ENCODE measurements at regions not wholly inside any gene's neighbourhood (a gene's known extent, or its start where the extent isn't known, plus 50 kb on each side); places are given as distances from the start of the nearest gene placed in this dataset.

DNA sequence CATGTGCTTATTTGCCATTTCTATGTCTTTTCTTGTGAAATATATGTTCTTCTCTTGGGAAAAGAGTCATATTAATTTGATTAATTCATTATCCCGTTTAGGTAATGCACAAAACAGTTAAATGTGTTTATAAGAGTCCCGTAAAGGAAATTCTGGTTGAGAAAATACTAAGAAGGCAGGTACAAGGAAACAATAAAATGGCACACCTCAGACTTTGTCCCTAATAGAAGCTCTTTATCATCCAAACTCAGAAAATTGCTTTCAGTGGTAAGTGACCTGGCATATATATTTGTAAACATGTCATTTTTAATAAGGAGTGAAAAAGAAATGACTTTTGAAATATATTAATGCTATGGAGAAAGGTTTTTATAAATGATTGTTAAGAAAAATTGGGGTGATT is 540.5 kb upstream of the CITED2 start:
- no peaks in the 10 kb centered on the region for H3K9me3 ChIP-seq (ENCODE audit: insufficient read depth, low read length)
- no peak overlapping the region for H3K9ac ChIP-seq (ENCODE audit: low read length)
- no peaks in the 10 kb centered on the region for H3K36me3 ChIP-seq (ENCODE audit: low read length)
- no peaks in the 10 kb centered on the region for H3K79me2 ChIP-seq (ENCODE audit: insufficient read depth, low read length)
- no peaks in the 10 kb centered on the region for H3K9me2 ChIP-seq (replicated peaks; ENCODE audit: insufficient read depth, low read length)
- no peak overlapping the region for H3K4me2 ChIP-seq (ENCODE audit: low read depth, low read length, poor library complexity, severe bottlenecking)
- no peaks in the 10 kb centered on the region for H3F3A ChIP-seq (ENCODE audit: insufficient read depth)
- TF ChIP-seq, protein P1, sequence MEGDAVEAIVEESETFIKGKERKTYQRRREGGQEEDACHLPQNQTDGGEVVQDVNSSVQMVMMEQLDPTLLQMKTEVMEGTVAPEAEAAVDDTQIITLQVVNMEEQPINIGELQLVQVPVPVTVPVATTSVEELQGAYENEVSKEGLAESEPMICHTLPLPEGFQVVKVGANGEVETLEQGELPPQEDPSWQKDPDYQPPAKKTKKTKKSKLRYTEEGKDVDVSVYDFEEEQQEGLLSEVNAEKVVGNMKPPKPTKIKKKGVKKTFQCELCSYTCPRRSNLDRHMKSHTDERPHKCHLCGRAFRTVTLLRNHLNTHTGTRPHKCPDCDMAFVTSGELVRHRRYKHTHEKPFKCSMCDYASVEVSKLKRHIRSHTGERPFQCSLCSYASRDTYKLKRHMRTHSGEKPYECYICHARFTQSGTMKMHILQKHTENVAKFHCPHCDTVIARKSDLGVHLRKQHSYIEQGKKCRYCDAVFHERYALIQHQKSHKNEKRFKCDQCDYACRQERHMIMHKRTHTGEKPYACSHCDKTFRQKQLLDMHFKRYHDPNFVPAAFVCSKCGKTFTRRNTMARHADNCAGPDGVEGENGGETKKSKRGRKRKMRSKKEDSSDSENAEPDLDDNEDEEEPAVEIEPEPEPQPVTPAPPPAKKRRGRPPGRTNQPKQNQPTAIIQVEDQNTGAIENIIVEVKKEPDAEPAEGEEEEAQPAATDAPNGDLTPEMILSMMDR (IDR thresholded peaks at IDR 0.05; ENCODE audit: insufficient read depth, low read length, poor library complexity, severe bottlenecking), result no peak
- no peak for TF ChIP-seq EZH2phosphoT487 (conservative IDR thresholded peaks at IDR 0.05; ENCODE audit: low read length)
- no peaks in the 10 kb centered on the region for H4K20me1 ChIP-seq (ENCODE audit: low read depth, low read length)
- no peaks in the 10 kb centered on the region for H3K27me3 ChIP-seq (ENCODE audit: low read length)
- H2AFZ ChIP-seq (ENCODE audit: low read depth, low read length, severe bottlenecking), result no peak overlapping the region
- no peak overlapping the region for H3K4me3 ChIP-seq (ENCODE audit: insufficient read depth, low read length, poor library complexity, severe bottlenecking)
- H3K27ac ChIP-seq (ENCODE audit: low read depth, low read length), result no peak overlapping the region

DNA sequence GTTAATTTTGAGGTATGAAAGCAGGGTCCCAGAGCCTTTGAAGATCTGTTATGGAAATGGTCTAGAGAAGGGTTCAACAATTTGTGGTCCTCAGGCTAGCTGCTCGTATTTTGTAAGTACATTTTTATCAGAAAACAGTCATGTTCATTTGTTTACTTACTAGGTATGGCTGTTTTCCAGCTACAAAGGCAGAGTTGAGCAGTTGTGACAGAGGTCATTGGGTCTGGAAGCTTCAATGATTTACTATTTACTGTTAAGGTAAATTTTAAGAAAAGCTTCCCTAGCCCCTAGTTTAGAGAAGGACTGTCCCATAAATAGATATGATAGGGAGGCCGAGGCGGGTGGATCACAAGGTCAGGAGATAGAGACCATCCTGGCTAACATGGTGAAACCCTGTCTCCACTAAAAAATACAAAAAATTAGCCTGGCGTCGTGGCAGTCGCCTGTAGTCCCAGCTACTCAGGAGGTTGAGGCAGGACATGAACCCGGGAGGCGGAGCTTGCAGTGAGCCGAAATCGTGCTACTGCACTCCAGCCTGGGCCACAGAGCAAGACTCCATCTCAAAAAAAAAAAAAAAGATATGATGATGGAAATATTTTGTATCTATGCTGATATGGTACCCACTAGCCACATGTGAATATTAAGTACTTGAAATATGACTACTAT is 538.4 kb upstream of the CITED2 start:
- Histone ChIP-seq H3K27ac (ENCODE audit: low read depth, low read length) (no peak overlapping the region), H3K4me3 (ENCODE audit: insufficient read depth, low read length, poor library complexity, severe bottlenecking) (no peak overlapping the region), H3K79me2 (ENCODE audit: insufficient read depth, low read length) (no peaks in the 10 kb centered on the region), H2AFZ (ENCODE audit: low read depth, low read length, severe bottlenecking) (no peak overlapping the region), H3K27me3 (ENCODE audit: low read length) (no peaks in the 10 kb centered on the region), H4K20me1 (ENCODE audit: low read depth, low read length) (no peaks in the 10 kb centered on the region), H3K9me2 (replicated peaks; ENCODE audit: insufficient read depth, low read length) (no peaks in the 10 kb centered on the region), H3K4me2 (ENCODE audit: low read depth, low read length, poor library complexity, severe bottlenecking) (no peak overlapping the region), H3F3A (ENCODE audit: insufficient read depth) (no peaks in the 10 kb centered on the region), H3K9ac (ENCODE audit: low read length) (no peak overlapping the region), H3K36me3 (ENCODE audit: low read length) (no peaks in the 10 kb centered on the region), H3K9me3 (ENCODE audit: insufficient read depth, low read length) (no peaks in the 10 kb centered on the region)
- TF ChIP-seq, protein P1 (IDR thresholded peaks at IDR 0.05; ENCODE audit: insufficient read depth, low read length, poor library complexity, severe bottlenecking), result no peak
- no peak for TF ChIP-seq EZH2phosphoT487 (conservative IDR thresholded peaks at IDR 0.05; ENCODE audit: low read length)

DNA sequence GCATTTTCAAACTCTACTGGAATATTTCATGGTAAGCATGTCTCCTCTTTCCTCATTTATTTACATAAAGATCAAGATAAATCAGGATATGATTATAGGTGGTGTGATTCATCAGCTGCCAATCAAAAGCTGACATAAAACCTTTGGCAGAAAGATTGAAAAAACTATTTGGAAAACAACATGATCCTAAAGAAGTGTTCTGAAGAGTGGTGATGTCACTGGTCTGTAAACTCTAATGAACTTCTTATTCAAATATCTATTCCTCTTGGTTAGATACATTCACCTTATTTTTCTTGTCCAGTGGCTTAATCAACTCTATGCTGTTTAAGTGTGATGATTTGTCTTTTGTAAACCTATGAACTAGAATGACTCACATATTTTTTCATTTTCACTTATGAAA is 535.5 kb upstream of the CITED2 start:
- H3K4me2 ChIP-seq (ENCODE audit: low read depth, low read length, poor library complexity, severe bottlenecking), result no peak overlapping the region
- H3K9me3 ChIP-seq (ENCODE audit: insufficient read depth, low read length), result no peaks in the 10 kb centered on the region
- no peaks in the 10 kb centered on the region for H4K20me1 ChIP-seq (ENCODE audit: low read depth, low read length)
- no peak overlapping the region for H3K4me3 ChIP-seq (ENCODE audit: insufficient read depth, low read length, poor library complexity, severe bottlenecking)
- TF ChIP-seq EZH2phosphoT487 (conservative IDR thresholded peaks at IDR 0.05; ENCODE audit: low read length), result no peak
- no peak overlapping the region for H2AFZ ChIP-seq (ENCODE audit: low read depth, low read length, severe bottlenecking)
- no peaks in the 10 kb centered on the region for H3K36me3 ChIP-seq (ENCODE audit: low read length)
- H3K9ac ChIP-seq (ENCODE audit: low read length), result no peak overlapping the region
- H3K79me2 ChIP-seq (ENCODE audit: insufficient read depth, low read length), result no peaks in the 10 kb centered on the region
- H3F3A ChIP-seq (ENCODE audit: insufficient read depth), result no peaks in the 10 kb centered on the region
- no peak overlapping the region for H3K27ac ChIP-seq (ENCODE audit: low read depth, low read length)
- no peaks in the 10 kb centered on the region for H3K27me3 ChIP-seq (ENCODE audit: low read length)
- H3K9me2 ChIP-seq (replicated peaks; ENCODE audit: insufficient read depth, low read length), result no peaks in the 10 kb centered on the region

DNA sequence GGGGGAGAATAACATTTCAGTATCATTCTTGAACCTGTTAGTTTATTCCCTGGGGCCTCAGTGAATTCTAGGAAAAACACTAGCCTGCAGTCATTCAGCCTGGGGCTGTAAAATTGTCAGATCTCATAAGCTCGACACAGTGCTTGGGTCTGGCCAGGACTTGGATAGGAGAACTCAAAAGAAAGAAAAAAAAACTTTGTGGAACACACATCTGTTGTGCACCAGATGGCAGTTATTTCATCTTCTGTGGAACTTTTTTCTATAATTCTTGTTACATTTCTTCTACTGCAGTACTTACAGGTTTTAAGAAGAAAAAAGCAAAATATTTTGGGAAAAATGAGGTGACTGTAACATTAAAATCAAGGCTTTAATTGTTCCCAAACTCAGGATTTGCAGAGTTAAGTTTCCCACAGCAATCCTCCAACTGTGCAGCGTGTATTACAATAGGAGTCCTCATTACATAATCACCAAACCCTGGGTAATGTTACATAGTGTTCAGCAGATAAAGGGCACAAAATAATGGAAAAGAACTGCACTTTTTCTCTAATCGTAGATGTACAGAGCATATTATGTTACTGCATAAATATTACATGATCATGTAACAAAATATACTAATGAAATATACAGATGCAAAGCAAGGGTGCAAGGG is 531.1 kb upstream of the CITED2 start:
- Histone ChIP-seq H3K9me3 (ENCODE audit: insufficient read depth, low read length) (no peaks in the 10 kb centered on the region), H3K27me3 (ENCODE audit: low read length) (no peaks in the 10 kb centered on the region), H3K4me2 (ENCODE audit: low read depth, low read length, poor library complexity, severe bottlenecking) (no peak overlapping the region), H3K4me3 (ENCODE audit: insufficient read depth, low read length, poor library complexity, severe bottlenecking) (no peak overlapping the region), H3K9me2 (replicated peaks; ENCODE audit: insufficient read depth, low read length) (no peaks in the 10 kb centered on the region), H4K20me1 (ENCODE audit: low read depth, low read length) (no peaks in the 10 kb centered on the region), H3K27ac (ENCODE audit: low read depth, low read length) (no peak overlapping the region), H3K79me2 (ENCODE audit: insufficient read depth, low read length) (no peaks in the 10 kb centered on the region), H2AFZ (ENCODE audit: low read depth, low read length, severe bottlenecking) (no peak overlapping the region), H3K36me3 (ENCODE audit: low read length) (no peaks in the 10 kb centered on the region), H3F3A (ENCODE audit: insufficient read depth) (no peaks in the 10 kb centered on the region), H3K9ac (ENCODE audit: low read length) (no peak overlapping the region)
- TF ChIP-seq, protein P1 (IDR thresholded peaks at IDR 0.05; ENCODE audit: insufficient read depth, low read length, poor library complexity, severe bottlenecking), result no peak
- TF ChIP-seq EZH2phosphoT487 (conservative IDR thresholded peaks at IDR 0.05; ENCODE audit: low read length), result no peak
